ENCODE measurements at regions not wholly inside any gene's neighbourhood (a gene's known extent, or its start where the extent isn't known, plus 50 kb on each side); places are given as distances from the start of the nearest gene placed in this dataset.

DNA sequence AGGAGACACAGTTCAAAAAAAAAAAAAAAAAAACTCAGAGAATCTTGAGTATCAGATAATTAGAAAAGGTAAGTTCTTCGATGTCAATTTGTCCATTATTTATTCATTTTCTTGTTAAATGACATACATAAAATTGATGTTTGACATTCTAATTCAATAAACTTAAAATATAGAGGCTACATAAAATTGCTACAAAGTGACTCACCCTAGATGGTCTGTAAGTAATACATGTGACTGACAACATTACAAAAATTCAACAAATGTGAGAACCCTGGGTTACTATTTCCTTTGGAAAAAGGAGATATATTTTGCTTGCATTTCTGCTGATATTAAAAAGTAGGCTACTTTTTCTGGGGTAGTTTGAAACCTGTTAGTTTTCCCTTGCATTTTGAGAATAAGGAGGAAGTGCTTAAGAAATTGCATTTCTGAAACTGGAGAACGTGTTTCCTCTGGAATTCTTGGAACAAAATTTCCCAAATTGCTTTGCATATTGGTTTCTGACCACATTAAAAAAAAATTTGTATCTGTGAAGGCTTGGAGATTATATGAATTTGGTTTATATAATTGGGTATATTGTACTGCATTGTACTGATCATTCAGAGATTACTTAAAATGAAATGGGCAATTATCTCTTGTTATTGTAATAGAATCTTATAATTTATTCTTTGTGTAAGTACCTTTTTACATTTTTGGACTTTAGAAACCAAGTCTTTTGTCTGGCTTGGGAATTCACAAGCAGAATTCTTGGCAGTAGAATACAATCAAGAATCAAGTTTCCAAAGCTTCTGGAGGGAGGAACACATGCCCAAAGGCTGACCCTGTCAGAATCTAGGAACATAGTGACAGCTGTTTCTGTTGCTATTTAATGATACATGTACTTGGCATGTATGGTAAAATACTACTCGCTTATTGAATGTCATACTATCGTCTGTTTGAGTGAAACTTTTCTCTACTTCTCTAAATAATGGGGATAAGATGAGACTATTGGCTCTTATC lies 106.1 kb downstream of the DSEL start:
- ChIA-PET CTCF (no interaction called here), POLR2A (no interaction called here)
- no peak overlapping the region for H3K27ac Mint-ChIP-seq
- no peak overlapping the region for H3K4me3 Mint-ChIP-seq
- no peaks in the 10 kb centered on the region for H3K9me3 Mint-ChIP-seq
- H3K4me1 Mint-ChIP-seq, result no peaks in the 10 kb centered on the region
- H3K36me3 Mint-ChIP-seq, result no peaks in the 10 kb centered on the region
- DNase-seq (ENCODE audit: low spot score) (no peak), ATAC-seq (no peak)
- H3K27me3 Mint-ChIP-seq (ENCODE audit: low read depth), result no peaks in the 10 kb centered on the region
- TF ChIP-seq, protein P1, sequence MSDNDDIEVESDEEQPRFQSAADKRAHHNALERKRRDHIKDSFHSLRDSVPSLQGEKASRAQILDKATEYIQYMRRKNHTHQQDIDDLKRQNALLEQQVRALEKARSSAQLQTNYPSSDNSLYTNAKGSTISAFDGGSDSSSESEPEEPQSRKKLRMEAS (CRISPR knock-in tag; IDR thresholded peaks at IDR 0.05), result no peak
- TF ChIP-seq, protein P2, sequence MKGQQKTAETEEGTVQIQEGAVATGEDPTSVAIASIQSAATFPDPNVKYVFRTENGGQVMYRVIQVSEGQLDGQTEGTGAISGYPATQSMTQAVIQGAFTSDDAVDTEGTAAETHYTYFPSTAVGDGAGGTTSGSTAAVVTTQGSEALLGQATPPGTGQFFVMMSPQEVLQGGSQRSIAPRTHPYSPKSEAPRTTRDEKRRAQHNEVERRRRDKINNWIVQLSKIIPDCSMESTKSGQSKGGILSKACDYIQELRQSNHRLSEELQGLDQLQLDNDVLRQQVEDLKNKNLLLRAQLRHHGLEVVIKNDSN (CRISPR knock-in tag; IDR thresholded peaks at IDR 0.05), result no peak
- TF ChIP-seq KAT7 (CRISPR knock-in tag; IDR thresholded peaks at IDR 0.05; ENCODE audit: borderline replicate concordance) (no peak), ZNF423 (CRISPR knock-in tag; IDR thresholded peaks at IDR 0.05) (no peak), NFYB (CRISPR knock-in tag; conservative IDR thresholded peaks at IDR 0.05; ENCODE audit: low read depth) (no peak)
- TF ChIP-seq, protein P3, sequence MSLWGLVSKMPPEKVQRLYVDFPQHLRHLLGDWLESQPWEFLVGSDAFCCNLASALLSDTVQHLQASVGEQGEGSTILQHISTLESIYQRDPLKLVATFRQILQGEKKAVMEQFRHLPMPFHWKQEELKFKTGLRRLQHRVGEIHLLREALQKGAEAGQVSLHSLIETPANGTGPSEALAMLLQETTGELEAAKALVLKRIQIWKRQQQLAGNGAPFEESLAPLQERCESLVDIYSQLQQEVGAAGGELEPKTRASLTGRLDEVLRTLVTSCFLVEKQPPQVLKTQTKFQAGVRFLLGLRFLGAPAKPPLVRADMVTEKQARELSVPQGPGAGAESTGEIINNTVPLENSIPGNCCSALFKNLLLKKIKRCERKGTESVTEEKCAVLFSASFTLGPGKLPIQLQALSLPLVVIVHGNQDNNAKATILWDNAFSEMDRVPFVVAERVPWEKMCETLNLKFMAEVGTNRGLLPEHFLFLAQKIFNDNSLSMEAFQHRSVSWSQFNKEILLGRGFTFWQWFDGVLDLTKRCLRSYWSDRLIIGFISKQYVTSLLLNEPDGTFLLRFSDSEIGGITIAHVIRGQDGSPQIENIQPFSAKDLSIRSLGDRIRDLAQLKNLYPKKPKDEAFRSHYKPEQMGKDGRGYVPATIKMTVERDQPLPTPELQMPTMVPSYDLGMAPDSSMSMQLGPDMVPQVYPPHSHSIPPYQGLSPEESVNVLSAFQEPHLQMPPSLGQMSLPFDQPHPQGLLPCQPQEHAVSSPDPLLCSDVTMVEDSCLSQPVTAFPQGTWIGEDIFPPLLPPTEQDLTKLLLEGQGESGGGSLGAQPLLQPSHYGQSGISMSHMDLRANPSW (CRISPR knock-in tag; conservative IDR thresholded peaks at IDR 0.05; ENCODE audit: low read depth), result no peak

DNA sequence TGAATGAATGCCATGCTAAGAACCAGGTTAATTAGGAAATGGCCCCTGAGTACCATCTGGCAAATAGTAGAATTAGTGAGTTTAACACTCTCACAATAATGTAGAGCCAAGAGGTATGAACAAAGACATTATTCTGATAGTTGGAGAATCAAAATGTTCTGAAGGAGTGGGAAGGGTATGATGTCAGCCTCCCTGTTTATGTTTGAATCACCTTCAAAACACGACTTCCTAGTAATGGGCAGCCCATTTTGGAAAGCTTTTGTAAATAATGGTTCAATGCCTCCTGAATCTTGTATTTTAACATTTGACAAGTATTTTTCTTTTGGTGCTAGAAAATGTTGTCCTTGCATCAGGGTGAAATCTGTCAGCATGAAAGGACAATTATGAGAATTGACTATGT lies 108.3 kb downstream of the DSEL start:
- TF ChIP-seq KAT7 (CRISPR knock-in tag; IDR thresholded peaks at IDR 0.05; ENCODE audit: borderline replicate concordance) (no peak), ZNF281 (CRISPR knock-in tag; IDR thresholded peaks at IDR 0.05) (no peak), JAZF1 (CRISPR knock-in tag; IDR thresholded peaks at IDR 0.05) (no peak), GTF2I (CRISPR knock-in tag; conservative IDR thresholded peaks at IDR 0.05) (no peak), EMX1 (CRISPR knock-in tag; IDR thresholded peaks at IDR 0.05) (no peak), FOXK1 (CRISPR knock-in tag; IDR thresholded peaks at IDR 0.05) (no peak)
- TF ChIP-seq, protein P3 (CRISPR knock-in tag; conservative IDR thresholded peaks at IDR 0.05; ENCODE audit: low read depth), result no peak
- Mint-ChIP-seq H3K27me3 (ENCODE audit: low read depth) (no peaks in the 10 kb centered on the region), H3K27ac (no peak overlapping the region), H3K4me1 (no peaks in the 10 kb centered on the region), H3K4me3 (no peak overlapping the region), H3K9me3 (no peaks in the 10 kb centered on the region), H3K36me3 (no peaks in the 10 kb centered on the region)
- ATAC-seq, result no peak
- DNase-seq (ENCODE audit: low spot score), result no peak
- CTCF ChIA-PET, result no interaction called here
- POLR2A ChIA-PET, result no interaction called here

- POLR2A ChIA-PET, result no interaction called here
- no peaks in the 10 kb centered on the region for H3K9me3 Mint-ChIP-seq
- TF ChIP-seq SMAD4 (CRISPR knock-in tag; IDR thresholded peaks at IDR 0.05) (no peak), TEAD4 (CRISPR knock-in tag; IDR thresholded peaks at IDR 0.05) (no peak), FOXJ3 (CRISPR knock-in tag; IDR thresholded peaks at IDR 0.05; ENCODE audit: borderline replicate concordance) (no peak), ATF3 (CRISPR knock-in tag; conservative IDR thresholded peaks at IDR 0.05) (no peak), TP53 (CRISPR knock-in tag; IDR thresholded peaks at IDR 0.05) (no peak), HMGA2 (CRISPR knock-in tag; IDR thresholded peaks at IDR 0.05) (no peak), ZNF263 (CRISPR knock-in tag; IDR thresholded peaks at IDR 0.05; ENCODE audit: low read depth) (no peak), ZBTB43 (CRISPR knock-in tag; IDR thresholded peaks at IDR 0.05) (no peak)
These were observed 109.8 kb downstream of the DSEL start for GRCh38 chr18:67406714-67407113.

More at GRCh38 chr18:67406714-67407113, 109.8 kb downstream of the DSEL start:
- ATAC-seq (no peak), DNase-seq (ENCODE audit: low spot score) (no peak)
- Mint-ChIP-seq H3K27me3 (ENCODE audit: low read depth) (no peaks in the 10 kb centered on the region), H3K27ac (no peak overlapping the region), H3K36me3 (no peaks in the 10 kb centered on the region), H3K4me3 (no peak overlapping the region), H3K4me1 (no peaks in the 10 kb centered on the region)
- CTCF ChIA-PET, result no interaction called here
